H1 (cell line): ENCODE measurements at regions not wholly inside any gene's neighbourhood (a gene's known extent, or its start where the extent isn't known, plus 50 kb on each side); places are given as distances from the start of the nearest gene placed in this dataset.

Experiments
- CTCF ChIA-PET: fragments of 300-600 bp; sonication (Branson Sonifier 250); formaldehyde crosslinking; loops from one replicate; lab custom pipeline; 2021; ENCODE audit not compliant: partially characterized antibody; lab: Charles Lee
- POLR2A ChIA-PET: fragments of 300-600 bp; sonication (Branson Sonifier 250); formaldehyde crosslinking; loops from one replicate; lab custom pipeline; 2021; ENCODE audit warnings: inconsistent platforms; ENCODE audit not compliant: partially characterized antibody; lab: Charles Lee
- DNase-seq, 2 experiments: peaks; one replicate each; pipeline versions ENCODE4 v3.0.0 to v3.0.0-alpha.2; 2010 to 2022; ENCODE audit warnings: low spot score in 2 of 2, low read depth in 1 of 2, mixed read lengths in 1 of 2
- FAIRE-seq: peaks from 2 replicates; lab custom pipeline; 2011; peaks lifted over from hg19 to GRCh38; lab: Jason Lieb, UNC
- H2AFZ ChIP-seq: 2 replicates; pipeline ENCODE4 v1.8.1; 2012; ENCODE audit warnings: low read length, inconsistent platforms
- H2AK5ac ChIP-seq: 2 replicates; pipeline ENCODE4 v1.6.1; 2013; ENCODE audit warnings: low read depth, low read length
- H2BK120ac ChIP-seq: replicated peaks from 2 replicates; pipeline ENCODE3; 2013; ENCODE audit warnings: low read depth, low read length, inconsistent platforms
- H2BK12ac ChIP-seq: 2 replicates; pipeline ENCODE4 v1.6.1; 2013; ENCODE audit warnings: low read depth, low read length
- H2BK15ac ChIP-seq: 2 replicates; pipeline ENCODE4 v1.6.1; 2013; ENCODE audit warnings: low read length
- H2BK20ac ChIP-seq: 2 replicates; pipeline ENCODE4 v1.6.1; 2013; ENCODE audit warnings: low read length
- H2BK5ac ChIP-seq: 2 replicates; pipeline ENCODE4 v1.6.1; 2013; ENCODE audit warnings: low read depth, low read length
- H3K14ac ChIP-seq: 2 replicates; pipeline ENCODE4 v1.6.1; 2013; ENCODE audit warnings: inconsistent platforms; ENCODE audit not compliant: insufficient read length
- H3K18ac ChIP-seq: 2 replicates; pipeline ENCODE4 v1.6.1; 2013; ENCODE audit warnings: low read length; ENCODE audit errors: extremely low read depth
- H3K23ac ChIP-seq: 2 replicates; pipeline ENCODE4 v1.6.1; 2013; ENCODE audit warnings: inconsistent platforms; ENCODE audit not compliant: insufficient read length
- H3K23me2 ChIP-seq: 2 replicates; pipeline ENCODE4 v1.6.1; 2013; ENCODE audit warnings: low read depth, low read length
- H3K27ac ChIP-seq: 2 replicates; pipeline ENCODE4 v1.6.1; 2011; ENCODE audit warnings: low read depth, low read length, inconsistent platforms
- H3K27me3 ChIP-seq, 4 experiments: replicated peaks in 1 of 4; 1 replicate in 1 of 4; 2 replicates in 3 of 4; pipeline versions ENCODE4 v1.6.1 to v1.8.1; 2011 to 2013; ENCODE audit warnings: low read length in 3 of 4, mild to moderate bottlenecking in 3 of 4, inconsistent platforms in 2 of 4, mixed read lengths in 2 of 4, moderate library complexity in 1 of 4; ENCODE audit not compliant: control insufficient read depth in 3 of 4, insufficient read depth in 3 of 4; ENCODE audit errors: extremely low read depth in 1 of 4
- H3K36me3 ChIP-seq, 4 experiments: 2 replicates each; pipeline versions ENCODE4 v1.6.1 to v1.8.1; 2011 to 2013; ENCODE audit warnings: mild to moderate bottlenecking in 4 of 4, low read length in 3 of 4, moderate library complexity in 2 of 4, control low read depth in 1 of 4, inconsistent platforms in 1 of 4; ENCODE audit not compliant: insufficient read depth in 4 of 4, control insufficient read depth in 2 of 4
- H3K4ac ChIP-seq: replicated peaks from 2 replicates; pipeline ENCODE3; 2013; ENCODE audit warnings: low read length, low read depth, mixed read lengths, inconsistent platforms; ENCODE audit not compliant: insufficient read length
- H3K4me1 ChIP-seq, 4 experiments: replicated peaks in 1 of 4; 1 replicate in 1 of 4; 2 replicates in 3 of 4; pipeline versions ENCODE4 v1.6.1 to v1.8.1; 2011 to 2013; ENCODE audit warnings: low read length in 3 of 4, inconsistent platforms in 2 of 4, mixed read lengths in 1 of 4; ENCODE audit not compliant: insufficient read depth in 4 of 4, control insufficient read depth in 3 of 4
- H3K4me2 ChIP-seq, 2 experiments: 2 replicates each; pipeline versions ENCODE4 v1.6.1 to v1.8.1; 2011 to 2013; ENCODE audit warnings: low read depth in 2 of 2, low read length in 2 of 2, control low read depth in 1 of 2, inconsistent platforms in 1 of 2, mild to moderate bottlenecking in 1 of 2; ENCODE audit not compliant: insufficient read depth in 1 of 2
- H3K4me3 ChIP-seq, 4 experiments: fragments of 200-600, 300-600 bp in 1 of 4; sonication (generic), shearing (Covaris generic), sonication (Bioruptor Twin) in 1 of 4; 2 replicates each; pipeline versions ENCODE4 v1.5.1 to v1.8.1; 2011 to 2016; ENCODE audit warnings: low read length in 4 of 4, low read depth in 3 of 4, control low read depth in 2 of 4, inconsistent platforms in 2 of 4, mild to moderate bottlenecking in 2 of 4, mixed read lengths in 1 of 4, moderate library complexity in 1 of 4; ENCODE audit not compliant: insufficient read depth in 2 of 4; ENCODE audit errors: extremely low read depth in 1 of 4
- H3K56ac ChIP-seq: replicated peaks from 2 replicates; pipeline ENCODE3; 2013; ENCODE audit warnings: low read depth, mild to moderate bottlenecking, mixed read lengths, low read length, inconsistent platforms; ENCODE audit not compliant: insufficient read length
- H3K79me1 ChIP-seq: 2 replicates; pipeline ENCODE4 v1.6.1; 2013; ENCODE audit warnings: low read depth, low read length, control low read depth
- H3K79me2 ChIP-seq, 2 experiments: 2 replicates each; pipeline versions ENCODE4 v1.6.1 to v1.8.1; 2012 to 2013; ENCODE audit warnings: low read length in 2 of 2, mild to moderate bottlenecking in 2 of 2, inconsistent platforms in 1 of 2; ENCODE audit not compliant: insufficient read depth in 2 of 2, control insufficient read depth in 1 of 2
- H3K9ac ChIP-seq, 4 experiments: replicated peaks in 1 of 4; 1 replicate in 1 of 4; 2 replicates in 3 of 4; pipeline versions ENCODE4 v1.6.1 to v1.8.1; 2011 to 2013; ENCODE audit warnings: low read depth in 3 of 4, low read length in 3 of 4, control low read depth in 2 of 4, mild to moderate bottlenecking in 2 of 4, moderate library complexity in 2 of 4, inconsistent platforms in 1 of 4; ENCODE audit errors: extremely low read depth in 1 of 4
- H3K9me3 ChIP-seq, 2 experiments: 2 replicates each; pipeline versions ENCODE4 v1.6.1 to v1.8.1; 2012 to 2013; ENCODE audit warnings: mild to moderate bottlenecking in 2 of 2, moderate library complexity in 2 of 2, control low read depth in 1 of 2, inconsistent platforms in 1 of 2, low read depth in 1 of 2, low read length in 1 of 2, mixed read lengths in 1 of 2; ENCODE audit not compliant: insufficient read depth in 2 of 2
- H4K20me1 ChIP-seq, 2 experiments: replicated peaks in 1 of 2; 2 replicates each; pipeline versions ENCODE3 to v1.8.1; 2011 to 2013; ENCODE audit warnings: inconsistent platforms in 2 of 2, low read length in 2 of 2, mild to moderate bottlenecking in 1 of 2; ENCODE audit not compliant: insufficient read depth in 2 of 2, control insufficient read depth in 1 of 2
- H4K5ac ChIP-seq: 2 replicates; pipeline ENCODE4 v1.6.1; 2013; ENCODE audit warnings: low read length, low read depth, mixed read lengths, inconsistent platforms; ENCODE audit not compliant: insufficient read length
- H4K8ac ChIP-seq: 2 replicates; pipeline ENCODE4 v1.8.0; 2013; ENCODE audit warnings: mild to moderate bottlenecking, moderate library complexity, low read length, inconsistent platforms; ENCODE audit not compliant: insufficient read depth; ENCODE audit errors: extremely low read depth
- H4K91ac ChIP-seq: replicated peaks from 2 replicates; pipeline ENCODE3; 2013; ENCODE audit warnings: low read length, mixed read lengths, inconsistent platforms; ENCODE audit not compliant: insufficient read length
- ASH2L ChIP-seq: fragments of 200-600, 300-600 bp; sonication (generic); IDR thresholded peaks from one replicate; pipeline ENCODE4 v1.7.1; 2017; ENCODE audit warnings: low read length
- CEBPB ChIP-seq: IDR thresholded peaks from 2 replicates; pipeline ENCODE4 v1.6.1; 2012; ENCODE audit warnings: low read depth, low read length
- PHF8 ChIP-seq: fragments of 200-600 bp; sonication (generic); conservative IDR thresholded peaks from 2 replicates; pipeline ENCODE4 v1.7.1; 2012; ENCODE audit warnings: low read depth, mild to moderate bottlenecking, inconsistent platforms, low read length, moderate library complexity
- RNF2 ChIP-seq: fragments of 200-900, 300-1000 bp; sonication (generic); IDR thresholded peaks from 2 replicates; pipeline ENCODE4 v1.7.1; 2016; ENCODE audit warnings: borderline replicate concordance, low read depth, mild to moderate bottlenecking, antibody characterized with exemption, low read length; ENCODE audit not compliant: poor library complexity, severe bottlenecking; ENCODE audit errors: missing control alignments
- SP2 ChIP-seq: IDR thresholded peaks from 2 replicates; pipeline ENCODE4 v1.6.1; 2012; ENCODE audit warnings: mild to moderate bottlenecking, low read length, inconsistent platforms
- TBP ChIP-seq: IDR thresholded peaks from 2 replicates; pipeline ENCODE4 v1.6.1; 2011; ENCODE audit warnings: low read depth, low read length, improper control_type of control experiment
- TEAD4 ChIP-seq: IDR thresholded peaks from 2 replicates; pipeline ENCODE4 v1.6.1; 2012; ENCODE audit warnings: low read depth, low read length, inconsistent platforms, mixed read lengths
- WGBS, 2 experiments: shearing (Covaris generic) in 1 of 2; methylation state at CpG; one replicate each; pipeline versions ENCODE4 v1.1.6 to v1.1.7; 2013 to 2015; ENCODE audit warnings: low lambda C conversion rate in 2 of 2, mixed read lengths in 2 of 2, inconsistent platforms in 1 of 2, low coverage in 1 of 2, missing lambda C conversion rate in 1 of 2; ENCODE audit not compliant: insufficient replicate concordance in 2 of 2, insufficient coverage in 1 of 2, insufficient read length in 1 of 2; ENCODE audit errors: extremely low coverage in 1 of 2, missing lambda C conversion rate in 1 of 2; 5-methylcytosine and 5-hydroxymethylcytosine counted together

- Histone ChIP-seq H3K4me2 (no peak overlapping the region), H3K79me2 (no peaks in the 10 kb centered on the region), H3K9ac (no peak overlapping the region), H3K23me2 (no peaks in the 10 kb centered on the region), H2AK5ac (no peak overlapping the region), H2BK20ac (no peak overlapping the region), H2BK12ac (no peak overlapping the region), H3K4me1 (peaks cover 7 to 14% (median 13%) of the 10 kb centered on the region in 4 experiments; a peak in 6 of 7 replicates), H3K4me3 (no peak overlapping the region), H3K79me1 (no peaks in the 10 kb centered on the region), H4K5ac (no peak overlapping the region), H3K9me3 (no peaks in the 10 kb centered on the region), H3K18ac (no peak overlapping the region), H3K56ac (no peak overlapping the region), H3K4ac (no peak overlapping the region), H3K14ac (no peak overlapping the region), H4K91ac (no peak overlapping the region), H4K20me1 (no peaks in the 10 kb centered on the region), H4K8ac (no peak overlapping the region), H3K23ac (no peak overlapping the region), H2BK15ac (no peak overlapping the region), H3K36me3 (no peaks in the 10 kb centered on the region), H2BK120ac (peak overlapping the region; percentile 83), H3K27ac (no peak overlapping the region), H2BK5ac (peak overlapping the region; percentile 63; the same call in 1 of the 2 replicates), H2AFZ (no peak overlapping the region), H3K27me3 (no peaks in the 10 kb centered on the region)
- no peak for TF ChIP-seq PHF8
- no peak for TF ChIP-seq RNF2
- no peak for TF ChIP-seq ASH2L
- no peak for TF ChIP-seq TBP
- no peak for TF ChIP-seq TEAD4
- no peak for TF ChIP-seq SP2
- no peak for TF ChIP-seq CEBPB
- ChIA-PET POLR2A (interaction anchor here (1.3 kb wide), 1 partner anchor 8 kb away, joined by 3 read pairs; no protein-coding TSS in a partner anchor), CTCF (interaction anchor here (0.7 to 2.4 kb wide), 5 partner anchors 25 to 331 kb away, joined by 3 to 8 read pairs (median 4); no protein-coding TSS in a partner anchor)
- 75% methylated on average over 1 of the region's 1 CpG; no CpG with 5 or more reads in 1 of the 2 experiments for WGBS, 2 experiments
- DNase-seq, result no peak
- no peak for FAIRE-seq
Measured at GRCh38 chr3:153639631-153640030, 477.6 kb downstream of the RAP2B start.
